ENCODE measurements at regions not wholly inside any gene's neighbourhood (a gene's known extent, or its start where the extent isn't known, plus 50 kb on each side); places are given as distances from the start of the nearest gene placed in this dataset.

DNA sequence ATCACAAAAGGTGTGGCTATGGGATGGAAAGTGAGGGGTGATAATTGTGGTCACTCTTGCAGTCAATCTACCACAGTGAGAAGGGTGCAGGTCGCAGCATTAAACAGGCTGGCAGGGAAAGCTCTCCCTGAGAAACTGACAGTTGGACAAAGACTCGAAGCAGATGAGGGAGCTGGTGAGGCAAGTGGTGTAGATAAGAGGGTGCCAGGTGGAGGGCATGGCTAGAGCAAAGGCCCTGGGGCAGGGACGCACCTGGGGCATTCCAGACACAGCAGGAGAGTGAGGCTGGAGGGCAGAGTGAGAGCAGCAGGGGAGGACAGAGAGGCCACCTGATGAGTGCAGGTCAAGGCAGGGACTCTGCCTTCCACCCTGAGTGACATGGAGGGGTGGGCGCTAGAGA is 264.8 kb downstream of the PRDM2 start:
- Histone ChIP-seq H3K4me1 (ENCODE audit: control insufficient read depth in 5 of 5, insufficient read depth in 5 of 5, low read length in 5 of 5) (peaks cover 0 to 3% (median 0%) of the 10 kb centered on the region in 5 donors), H3K36me3 (ENCODE audit: control insufficient read depth in 4 of 4, insufficient read depth in 4 of 4, low read length in 4 of 4) (no peaks in the 10 kb centered on the region), H3K27ac (ENCODE audit: low read depth in 1 of 2, low read length in 1 of 2) (no peak overlapping the region), H3K4me3 (no peak overlapping the region), H3K9me3 (ENCODE audit: control insufficient read depth in 4 of 4, insufficient read depth in 3 of 4, low read length in 3 of 4) (peaks cover 0 to 3% (median 0%) of the 10 kb centered on the region in 4 donors), H3K9ac (ENCODE audit: insufficient read depth in 1 of 2, low read length in 2 of 2) (no peak overlapping the region), H3K27me3 (ENCODE audit: control insufficient read depth in 3 of 3, insufficient read depth in 3 of 3, low read length in 2 of 3) (peaks cover 0 to 2% (median 2%) of the 10 kb centered on the region in 3 donors)
- ATAC-seq (ENCODE audit: insufficient read depth, low FRiP score) (no peak), DNase-seq (no peak)
- TF ChIP-seq, protein P1, sequence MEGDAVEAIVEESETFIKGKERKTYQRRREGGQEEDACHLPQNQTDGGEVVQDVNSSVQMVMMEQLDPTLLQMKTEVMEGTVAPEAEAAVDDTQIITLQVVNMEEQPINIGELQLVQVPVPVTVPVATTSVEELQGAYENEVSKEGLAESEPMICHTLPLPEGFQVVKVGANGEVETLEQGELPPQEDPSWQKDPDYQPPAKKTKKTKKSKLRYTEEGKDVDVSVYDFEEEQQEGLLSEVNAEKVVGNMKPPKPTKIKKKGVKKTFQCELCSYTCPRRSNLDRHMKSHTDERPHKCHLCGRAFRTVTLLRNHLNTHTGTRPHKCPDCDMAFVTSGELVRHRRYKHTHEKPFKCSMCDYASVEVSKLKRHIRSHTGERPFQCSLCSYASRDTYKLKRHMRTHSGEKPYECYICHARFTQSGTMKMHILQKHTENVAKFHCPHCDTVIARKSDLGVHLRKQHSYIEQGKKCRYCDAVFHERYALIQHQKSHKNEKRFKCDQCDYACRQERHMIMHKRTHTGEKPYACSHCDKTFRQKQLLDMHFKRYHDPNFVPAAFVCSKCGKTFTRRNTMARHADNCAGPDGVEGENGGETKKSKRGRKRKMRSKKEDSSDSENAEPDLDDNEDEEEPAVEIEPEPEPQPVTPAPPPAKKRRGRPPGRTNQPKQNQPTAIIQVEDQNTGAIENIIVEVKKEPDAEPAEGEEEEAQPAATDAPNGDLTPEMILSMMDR (IDR thresholded peaks at IDR 0.05; ENCODE audit: control extremely low read depth, extremely low read depth): no peak
- WGBS, 2 donors: 75 to 81% methylated on average over 4 of the region's 4 CpGs

DNA sequence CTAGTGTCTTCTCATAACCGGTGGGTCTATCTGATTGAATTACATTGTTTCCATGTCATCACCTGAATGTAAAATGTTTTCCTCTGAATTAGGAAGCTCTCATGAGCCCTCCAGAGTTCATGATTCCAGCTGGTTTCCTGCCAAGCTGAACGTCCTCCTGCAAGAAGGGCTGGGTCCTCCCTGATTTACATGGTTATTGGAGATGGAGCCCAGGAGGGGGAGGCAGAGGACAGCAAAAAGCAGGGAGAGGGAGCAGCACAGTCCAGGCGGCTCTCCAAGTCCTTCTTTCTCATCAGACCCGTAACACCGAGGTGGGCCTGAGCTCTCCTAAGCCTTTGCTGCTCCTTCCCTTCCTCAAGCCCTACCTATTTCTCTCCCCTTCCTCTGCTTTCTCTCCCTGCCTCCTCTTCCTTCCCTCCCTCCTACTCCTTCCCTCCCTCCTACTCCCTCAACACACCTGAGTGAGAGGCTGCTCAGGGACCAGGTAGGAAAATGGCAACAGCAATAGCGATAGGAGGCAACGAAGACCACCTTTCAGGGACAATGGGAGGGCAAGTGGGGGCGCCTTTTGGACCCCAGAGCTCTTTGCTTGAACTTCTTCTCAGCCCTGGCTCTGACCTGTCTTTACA is 265.9 kb downstream of the PRDM2 start:
- H3K27ac ChIP-seq (ENCODE audit: low read depth in 1 of 2, low read length in 1 of 2): no peak overlapping the region
- 34 to 36% methylated on average over 8 of the region's 8 CpGs for WGBS, 2 donors

DNA sequence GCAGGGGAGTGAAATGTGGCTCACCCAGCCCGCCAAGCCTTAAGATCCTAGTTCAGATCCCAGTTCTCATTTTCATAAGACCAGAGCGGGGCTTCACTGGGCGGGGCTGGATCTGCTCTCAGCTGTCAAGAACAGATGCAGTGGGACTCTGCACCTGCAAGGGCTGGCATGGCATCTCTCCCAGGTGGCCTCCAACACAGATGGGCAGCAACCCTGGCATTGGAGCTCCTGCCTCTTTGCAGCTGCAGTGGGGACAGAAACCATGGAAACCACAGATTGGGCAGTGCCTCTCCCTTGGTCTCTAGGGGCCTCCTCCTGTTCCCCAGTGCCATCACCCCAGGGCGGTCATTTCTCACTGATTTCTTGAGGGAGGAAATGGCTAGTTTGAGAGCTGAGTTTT is 267.7 kb downstream of the PRDM2 start:
- peaks cover 0 to 3% (median 0%) of the 10 kb centered on the region in 5 donors for H3K4me1 ChIP-seq (ENCODE audit: control insufficient read depth in 5 of 5, insufficient read depth in 5 of 5, low read length in 5 of 5)
- DNase-seq: no peak
- 89 to 91% methylated on average over 4 of the region's 4 CpGs for WGBS, 2 donors
- TF ChIP-seq, protein P1 (IDR thresholded peaks at IDR 0.05; ENCODE audit: control extremely low read depth, extremely low read depth): no peak
- no peaks in the 10 kb centered on the region for H3K36me3 ChIP-seq (ENCODE audit: control insufficient read depth in 4 of 4, insufficient read depth in 4 of 4, low read length in 4 of 4)
- no peak overlapping the region for H3K9ac ChIP-seq (ENCODE audit: insufficient read depth in 1 of 2, low read length in 2 of 2)
- no peak overlapping the region for H3K4me3 ChIP-seq
- no peak overlapping the region for H3K27ac ChIP-seq (ENCODE audit: low read depth in 1 of 2, low read length in 1 of 2)
- peaks cover 0 to 6% (median 5%) of the 10 kb centered on the region in 4 donors for H3K9me3 ChIP-seq (ENCODE audit: control insufficient read depth in 4 of 4, insufficient read depth in 3 of 4, low read length in 3 of 4)
- H3K27me3 ChIP-seq (ENCODE audit: control insufficient read depth in 3 of 3, insufficient read depth in 3 of 3, low read length in 2 of 3): peaks cover 0 to 2% (median 0%) of the 10 kb centered on the region in 3 donors
- no peak for ATAC-seq (ENCODE audit: insufficient read depth, low FRiP score)

More for the DNA sequence above, 265.9 kb downstream of the PRDM2 start:
- Histone ChIP-seq H3K27me3 (ENCODE audit: control insufficient read depth in 3 of 3, insufficient read depth in 3 of 3, low read length in 2 of 3) (peaks cover 0 to 2% (median 0%) of the 10 kb centered on the region in 3 donors), H3K4me1 (ENCODE audit: control insufficient read depth in 5 of 5, insufficient read depth in 5 of 5, low read length in 5 of 5) (peaks cover 0 to 3% (median 0%) of the 10 kb centered on the region in 5 donors), H3K9ac (ENCODE audit: insufficient read depth in 1 of 2, low read length in 2 of 2) (no peak overlapping the region), H3K9me3 (ENCODE audit: control insufficient read depth in 4 of 4, insufficient read depth in 3 of 4, low read length in 3 of 4) (peaks cover 0 to 5% (median 2%) of the 10 kb centered on the region in 4 donors), H3K36me3 (ENCODE audit: control insufficient read depth in 4 of 4, insufficient read depth in 4 of 4, low read length in 4 of 4) (no peaks in the 10 kb centered on the region), H3K4me3 (no peak overlapping the region)
- ATAC-seq (ENCODE audit: insufficient read depth, low FRiP score) (no peak), DNase-seq (peak; percentile 85 to 94 (median 89))
- TF ChIP-seq, protein P1 (IDR thresholded peaks at IDR 0.05; ENCODE audit: control extremely low read depth, extremely low read depth): peak; percentile 2
